ENCODE measurements at regions not wholly inside any gene's neighbourhood (a gene's known extent, or its start where the extent isn't known, plus 50 kb on each side); places are given as distances from the start of the nearest gene placed in this dataset.
A peak's percentile ranks its signal among the peaks of the same experiment; 100 is the strongest.

DNA sequence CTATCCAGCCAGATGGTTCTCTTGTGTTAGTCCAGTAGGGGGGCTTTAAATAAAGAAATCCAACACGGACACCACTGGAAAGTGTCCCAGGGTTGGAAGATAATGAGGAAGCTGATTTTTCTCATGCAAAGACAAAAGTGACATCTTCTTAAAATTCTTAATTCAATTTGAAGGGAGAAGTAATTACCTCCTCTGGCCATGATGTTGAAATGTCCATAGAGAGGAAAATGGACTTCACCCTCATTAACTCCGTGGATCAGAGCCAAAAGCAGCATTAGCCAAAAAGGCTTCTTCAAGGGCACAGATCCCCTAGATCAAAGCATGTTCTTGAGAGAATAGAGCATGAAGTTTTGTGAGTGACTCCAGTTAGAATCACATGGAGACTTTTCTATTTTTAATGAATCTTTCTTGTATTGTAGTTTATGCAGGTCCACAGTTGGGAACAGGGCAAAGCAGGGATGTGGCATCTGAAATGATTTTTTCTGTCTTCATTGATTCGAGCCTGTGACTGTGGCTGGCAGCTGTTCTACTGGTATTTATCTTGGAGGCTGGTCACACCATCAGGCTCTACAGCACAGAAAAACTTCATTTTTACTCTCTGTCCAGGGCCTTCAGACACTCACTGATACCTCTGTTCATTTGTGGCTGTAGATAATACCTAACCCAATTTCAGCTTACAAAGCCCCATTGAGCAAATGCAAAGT lies 1002.5 kb downstream of the AACS start:
- CTCF ChIA-PET = no interaction called here
- POLR2A ChIA-PET (ENCODE audit: unreplicated experiment) = no interaction called here
- Histone ChIP-seq H2AFZ (no peak overlapping the region), H3K4me2 (no peak overlapping the region), H3K4me1 (replicated peaks; ENCODE audit: insufficient read depth) (no peaks in the 10 kb centered on the region), H3K9me3 (ENCODE audit: insufficient read depth, low read depth) (peaks cover 3% of the 10 kb centered on the region; the same call in 1 of the 2 replicates), H3K27ac (no peak overlapping the region), H3K9me2 (ENCODE audit: insufficient read depth) (no peaks in the 10 kb centered on the region), H3K36me3 (ENCODE audit: low read depth) (no peaks in the 10 kb centered on the region), H4K20me1 (ENCODE audit: insufficient read depth) (no peaks in the 10 kb centered on the region), H3F3A (ENCODE audit: insufficient read depth, low read depth) (no peaks in the 10 kb centered on the region), H3K27me3 (ENCODE audit: insufficient read depth, low read depth) (no peaks in the 10 kb centered on the region), H3K79me2 (ENCODE audit: low read depth) (no peaks in the 10 kb centered on the region), H3K4me3 (no peak overlapping the region)
- TF ChIP-seq EZH2 (IDR thresholded peaks at IDR 0.05; ENCODE audit: low read depth) = no peak
- TF ChIP-seq, protein P1, sequence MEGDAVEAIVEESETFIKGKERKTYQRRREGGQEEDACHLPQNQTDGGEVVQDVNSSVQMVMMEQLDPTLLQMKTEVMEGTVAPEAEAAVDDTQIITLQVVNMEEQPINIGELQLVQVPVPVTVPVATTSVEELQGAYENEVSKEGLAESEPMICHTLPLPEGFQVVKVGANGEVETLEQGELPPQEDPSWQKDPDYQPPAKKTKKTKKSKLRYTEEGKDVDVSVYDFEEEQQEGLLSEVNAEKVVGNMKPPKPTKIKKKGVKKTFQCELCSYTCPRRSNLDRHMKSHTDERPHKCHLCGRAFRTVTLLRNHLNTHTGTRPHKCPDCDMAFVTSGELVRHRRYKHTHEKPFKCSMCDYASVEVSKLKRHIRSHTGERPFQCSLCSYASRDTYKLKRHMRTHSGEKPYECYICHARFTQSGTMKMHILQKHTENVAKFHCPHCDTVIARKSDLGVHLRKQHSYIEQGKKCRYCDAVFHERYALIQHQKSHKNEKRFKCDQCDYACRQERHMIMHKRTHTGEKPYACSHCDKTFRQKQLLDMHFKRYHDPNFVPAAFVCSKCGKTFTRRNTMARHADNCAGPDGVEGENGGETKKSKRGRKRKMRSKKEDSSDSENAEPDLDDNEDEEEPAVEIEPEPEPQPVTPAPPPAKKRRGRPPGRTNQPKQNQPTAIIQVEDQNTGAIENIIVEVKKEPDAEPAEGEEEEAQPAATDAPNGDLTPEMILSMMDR (conservative IDR thresholded peaks at IDR 0.05) = no peak
- intact Hi-C loops (cut with micrococcal nuclease; ENCODE audit: unreplicated experiment) = loop anchor here (5.0 kb wide), 1 partner anchor 705 kb away; no protein-coding TSS in a partner anchor
- DNase-seq = no peak
- BruUV-seq (replicated peaks) = no TSS peak

DNA sequence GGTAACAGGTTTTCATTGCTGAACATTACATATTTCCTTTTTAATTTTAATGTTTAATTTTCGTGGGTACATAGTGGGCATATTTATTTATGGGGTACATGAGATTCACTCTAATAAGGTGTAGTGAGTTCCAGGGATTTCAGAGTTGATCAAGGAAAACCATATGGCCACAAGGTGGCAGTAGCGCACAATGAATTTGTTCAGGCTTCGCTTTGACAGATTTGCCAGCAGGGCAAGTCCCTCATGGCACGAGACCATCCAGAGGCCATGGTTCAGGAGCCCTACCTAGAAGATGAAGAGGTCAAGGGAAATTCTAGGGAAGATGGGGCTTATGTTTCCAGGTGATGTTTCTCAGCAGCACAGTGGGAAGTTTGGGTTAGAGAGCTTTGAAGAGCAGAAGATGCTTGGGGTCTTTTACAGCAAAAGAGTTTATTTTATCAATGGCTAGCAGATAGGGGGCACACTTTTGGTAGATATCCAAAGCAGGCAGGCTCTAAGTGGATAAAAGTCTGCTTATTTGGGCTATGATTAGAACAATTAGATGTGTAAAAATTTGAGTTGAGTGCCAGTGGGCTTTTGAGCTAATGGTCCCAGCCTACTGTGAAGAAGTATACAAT lies 1004.4 kb downstream of the AACS start:
- TF ChIP-seq, protein P1 (conservative IDR thresholded peaks at IDR 0.05) = peak; percentile 83
- TF ChIP-seq EZH2 (IDR thresholded peaks at IDR 0.05; ENCODE audit: low read depth) = no peak
- intact Hi-C loops (cut with micrococcal nuclease; ENCODE audit: unreplicated experiment) = loop anchor here (1.0 to 5.0 kb wide), 2 partner anchors 703 to 805 kb away; no protein-coding TSS in a partner anchor

DNA sequence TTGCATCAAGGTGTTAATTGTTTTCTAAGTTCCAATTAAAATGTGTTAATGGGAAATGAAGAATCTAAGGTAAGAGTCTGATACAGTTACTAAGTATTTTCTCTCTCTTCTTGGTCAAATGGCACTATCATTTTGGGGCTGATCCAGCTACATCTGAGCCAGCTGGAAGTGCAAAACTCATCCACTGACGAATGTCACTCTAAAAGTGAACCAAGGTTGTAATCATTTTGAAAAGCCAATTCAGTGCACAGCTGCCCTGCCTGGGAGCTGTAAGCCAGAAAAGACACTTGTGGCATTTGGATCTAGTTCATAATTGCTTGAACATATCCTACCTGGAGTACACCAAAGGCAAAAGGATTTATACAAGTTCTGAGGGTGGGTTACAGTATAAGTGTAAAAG lies 1011.3 kb downstream of the AACS start:
- intact Hi-C loops (cut with micrococcal nuclease; ENCODE audit: unreplicated experiment) = no loop called here
- H3K4me1 ChIP-seq (replicated peaks; ENCODE audit: insufficient read depth) = no peaks in the 10 kb centered on the region
- H3K79me2 ChIP-seq (ENCODE audit: low read depth) = no peaks in the 10 kb centered on the region
- no peaks in the 10 kb centered on the region for H3F3A ChIP-seq (ENCODE audit: insufficient read depth, low read depth)
- CTCF ChIA-PET = no interaction called here
- TF ChIP-seq, protein P1 (conservative IDR thresholded peaks at IDR 0.05) = no peak
- no peak for TF ChIP-seq EZH2 (IDR thresholded peaks at IDR 0.05; ENCODE audit: low read depth)
- H3K27me3 ChIP-seq (ENCODE audit: insufficient read depth, low read depth) = no peaks in the 10 kb centered on the region
- no peak overlapping the region for H3K4me3 ChIP-seq
- no peaks in the 10 kb centered on the region for H3K9me3 ChIP-seq (ENCODE audit: insufficient read depth, low read depth)
- no peaks in the 10 kb centered on the region for H3K9me2 ChIP-seq (ENCODE audit: insufficient read depth)
- H3K27ac ChIP-seq = no peak overlapping the region
- H3K36me3 ChIP-seq (ENCODE audit: low read depth) = no peaks in the 10 kb centered on the region
- DNase-seq = no peak
- H4K20me1 ChIP-seq (ENCODE audit: insufficient read depth) = no peaks in the 10 kb centered on the region
- no peak overlapping the region for H2AFZ ChIP-seq
- no TSS peak for BruUV-seq (replicated peaks)
- no peak overlapping the region for H3K4me2 ChIP-seq
- POLR2A ChIA-PET (ENCODE audit: unreplicated experiment) = no interaction called here

More for the DNA sequence above, 1004.4 kb downstream of the AACS start:
- CTCF ChIA-PET = no interaction called here
- Histone ChIP-seq H3K79me2 (ENCODE audit: low read depth) (no peaks in the 10 kb centered on the region), H3K9me2 (ENCODE audit: insufficient read depth) (no peaks in the 10 kb centered on the region), H4K20me1 (ENCODE audit: insufficient read depth) (no peaks in the 10 kb centered on the region), H3K36me3 (ENCODE audit: low read depth) (no peaks in the 10 kb centered on the region), H3K27ac (no peak overlapping the region), H3K4me3 (no peak overlapping the region), H3F3A (ENCODE audit: insufficient read depth, low read depth) (no peaks in the 10 kb centered on the region), H3K4me2 (no peak overlapping the region), H2AFZ (no peak overlapping the region), H3K4me1 (replicated peaks; ENCODE audit: insufficient read depth) (no peaks in the 10 kb centered on the region), H3K27me3 (ENCODE audit: insufficient read depth, low read depth) (no peaks in the 10 kb centered on the region), H3K9me3 (ENCODE audit: insufficient read depth, low read depth) (peaks cover 3% of the 10 kb centered on the region; the same call in 1 of the 2 replicates)
- DNase-seq = peak in 1 of 2 experiments; percentile 60
- POLR2A ChIA-PET (ENCODE audit: unreplicated experiment) = no interaction called here
- no TSS peak for BruUV-seq (replicated peaks)
